Activated CD8-positive, alpha-beta T cell treated with anti-CD3 and anti-CD28 coated beads for 36 hours (primary cell): ENCODE measurements at regions not wholly inside any gene's neighbourhood (a gene's known extent, or its start where the extent isn't known, plus 50 kb on each side); places are given as distances from the start of the nearest gene placed in this dataset.

Source experiments
- ATAC-seq: fragments of 200-7000 bp; cut with Tn5 transposase; one replicate; pipeline ENCODE4 v1.10.0; 2021; ENCODE audit warnings: mild to moderate bottlenecking, moderate library complexity
- CTCF ChIA-PET: fragments of 350-600 bp; sonication (Branson Sonifier 250); formaldehyde crosslinking; loops from one replicate; lab custom pipeline; 2021; ENCODE audit warnings: antibody characterized with exemption; lab: Charles Lee
- POLR2A ChIA-PET: fragments of 350-600 bp; sonication (Branson Sonifier 250); formaldehyde crosslinking; loops from one replicate; lab custom pipeline; 2021; ENCODE audit warnings: antibody characterized with exemption; lab: Charles Lee
- DNase-seq: peaks from one replicate; pipeline ENCODE4 v3.0.0-alpha.2; 2020
- H3K27ac Mint-ChIP-seq: one replicate; pipeline ENCODE4 v1.8.0; 2021; ENCODE audit warnings: mild to moderate bottlenecking, mixed read lengths
- H3K27me3 Mint-ChIP-seq: one replicate; pipeline ENCODE4 v1.8.0; 2021; ENCODE audit warnings: mixed read lengths
- H3K36me3 Mint-ChIP-seq: one replicate; pipeline ENCODE4 v1.8.0; 2021; ENCODE audit warnings: low read depth, mixed read lengths
- H3K4me1 Mint-ChIP-seq: one replicate; pipeline ENCODE4 v1.8.0; 2021; ENCODE audit warnings: low read depth, mixed read lengths
- H3K4me3 Mint-ChIP-seq: one replicate; pipeline ENCODE4 v1.8.0; 2021; ENCODE audit warnings: mild to moderate bottlenecking, moderate library complexity, mixed read lengths
- H3K9me3 Mint-ChIP-seq: one replicate; pipeline ENCODE4 v1.8.0; 2021; ENCODE audit warnings: mixed read lengths
- intact Hi-C: fragments of 100-400 bp; cut with micrococcal nuclease; formaldehyde crosslinking; loops from one replicate; pipeline ENCODE4 v1.10.0; 2022
- TF ChIP-seq, protein P1 (sequence below): fragments of 200-600 bp; IDR thresholded peaks from one replicate; pipeline ENCODE4 v1.8.0; 2022; ENCODE audit warnings: antibody characterized with exemption, mild to moderate bottlenecking

DNA sequence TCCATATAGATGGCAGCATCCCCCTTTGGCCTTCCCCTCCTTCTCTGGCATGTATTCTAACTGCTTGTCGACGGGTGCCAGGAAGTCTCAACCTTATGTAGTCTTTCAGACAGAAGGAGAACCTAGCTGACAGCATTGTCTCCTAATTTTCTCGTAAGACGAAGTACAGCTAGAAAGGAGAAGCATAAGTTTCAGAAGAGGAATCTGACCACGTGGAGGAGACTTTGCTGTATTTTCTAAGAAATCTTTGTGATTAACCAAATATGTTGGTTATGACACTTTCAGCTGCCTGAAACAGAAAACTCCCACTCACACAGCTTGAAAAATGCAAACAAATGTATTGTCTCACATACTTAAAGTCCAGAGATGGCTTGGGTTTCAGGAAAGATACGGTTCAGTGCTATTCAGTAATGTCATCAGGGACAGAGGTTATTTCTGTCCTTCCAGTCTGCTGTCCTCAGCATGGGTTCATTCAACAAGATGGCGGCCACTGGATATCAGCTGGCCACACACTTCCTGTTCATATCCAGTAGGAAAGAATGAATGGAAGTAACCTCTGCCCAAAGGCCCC is 109.5 kb upstream of the ZNF648 start:
- no peak for DNase-seq
- ChIA-PET CTCF (interaction anchor here (1.6 to 2.9 kb wide), 2 partner anchors 27 to 91 kb away, joined by 4 to 12 read pairs; no protein-coding TSS in a partner anchor), POLR2A (no interaction called here)
- no peak for ATAC-seq
- no peak overlapping the region for H3K4me3 Mint-ChIP-seq
- no peaks in the 10 kb centered on the region for H3K9me3 Mint-ChIP-seq
- intact Hi-C loops = no loop called here
- TF ChIP-seq, protein P1, sequence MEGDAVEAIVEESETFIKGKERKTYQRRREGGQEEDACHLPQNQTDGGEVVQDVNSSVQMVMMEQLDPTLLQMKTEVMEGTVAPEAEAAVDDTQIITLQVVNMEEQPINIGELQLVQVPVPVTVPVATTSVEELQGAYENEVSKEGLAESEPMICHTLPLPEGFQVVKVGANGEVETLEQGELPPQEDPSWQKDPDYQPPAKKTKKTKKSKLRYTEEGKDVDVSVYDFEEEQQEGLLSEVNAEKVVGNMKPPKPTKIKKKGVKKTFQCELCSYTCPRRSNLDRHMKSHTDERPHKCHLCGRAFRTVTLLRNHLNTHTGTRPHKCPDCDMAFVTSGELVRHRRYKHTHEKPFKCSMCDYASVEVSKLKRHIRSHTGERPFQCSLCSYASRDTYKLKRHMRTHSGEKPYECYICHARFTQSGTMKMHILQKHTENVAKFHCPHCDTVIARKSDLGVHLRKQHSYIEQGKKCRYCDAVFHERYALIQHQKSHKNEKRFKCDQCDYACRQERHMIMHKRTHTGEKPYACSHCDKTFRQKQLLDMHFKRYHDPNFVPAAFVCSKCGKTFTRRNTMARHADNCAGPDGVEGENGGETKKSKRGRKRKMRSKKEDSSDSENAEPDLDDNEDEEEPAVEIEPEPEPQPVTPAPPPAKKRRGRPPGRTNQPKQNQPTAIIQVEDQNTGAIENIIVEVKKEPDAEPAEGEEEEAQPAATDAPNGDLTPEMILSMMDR = no peak
- H3K27ac Mint-ChIP-seq = no peak overlapping the region
- H3K27me3 Mint-ChIP-seq = no peaks in the 10 kb centered on the region
- no peaks in the 10 kb centered on the region for H3K36me3 Mint-ChIP-seq
- H3K4me1 Mint-ChIP-seq = peaks cover 7% of the 10 kb centered on the region

DNA sequence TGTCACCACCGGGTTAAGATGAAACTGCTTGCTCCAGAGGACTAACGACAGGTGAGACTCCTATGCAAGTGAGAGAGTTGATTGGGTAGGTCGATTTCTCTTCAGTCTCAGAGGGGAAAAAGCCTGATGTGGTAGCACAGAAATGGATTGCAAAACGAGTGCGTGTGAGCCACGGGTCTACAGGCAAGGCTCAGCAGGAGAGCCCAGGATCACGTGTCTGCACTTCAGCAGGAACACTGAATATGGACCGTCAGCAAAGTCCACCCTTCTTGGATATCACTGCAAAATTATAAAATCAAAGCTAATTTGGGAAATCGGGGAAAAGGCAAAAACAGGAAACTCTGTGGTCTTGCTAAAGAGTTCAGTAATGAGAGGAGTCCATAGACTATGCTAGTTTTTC is 107.7 kb upstream of the ZNF648 start:
- no peaks in the 10 kb centered on the region for H3K9me3 Mint-ChIP-seq
- TF ChIP-seq, protein P1 = no peak
- H3K27me3 Mint-ChIP-seq = peaks cover 1% of the 10 kb centered on the region
- POLR2A ChIA-PET = no interaction called here
- peaks cover 7% of the 10 kb centered on the region for H3K4me1 Mint-ChIP-seq
- intact Hi-C loops = no loop called here
- no peak overlapping the region for H3K27ac Mint-ChIP-seq
- ATAC-seq (no peak), DNase-seq (no peak)
- no peak overlapping the region for H3K4me3 Mint-ChIP-seq
- H3K36me3 Mint-ChIP-seq = no peaks in the 10 kb centered on the region
- CTCF ChIA-PET = interaction anchor here (2.9 kb wide), 1 partner anchor 25 kb away, joined by 12 read pairs; no protein-coding TSS in a partner anchor

DNA sequence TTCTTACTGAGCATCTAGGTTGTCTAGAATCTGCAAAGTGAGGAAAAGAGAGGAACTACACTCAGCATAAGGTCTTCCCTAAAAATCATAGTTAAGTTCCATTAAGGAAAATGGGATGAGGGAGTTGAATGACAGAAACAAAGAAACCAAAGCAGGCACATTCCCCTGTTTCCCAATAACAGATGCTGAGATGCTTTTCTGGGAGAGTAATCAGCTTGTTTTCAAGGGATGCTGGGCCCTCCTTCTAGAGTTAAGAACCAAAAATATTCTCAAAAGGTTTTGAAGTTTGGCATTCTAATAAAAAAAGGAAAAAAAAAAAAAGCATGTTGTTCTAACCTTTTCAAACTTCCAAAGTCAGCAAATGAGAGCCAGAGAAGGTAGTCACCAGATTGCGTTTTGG is 105.2 kb upstream of the ZNF648 start:
- TF ChIP-seq, protein P1 = no peak
- Mint-ChIP-seq H3K27ac (no peak overlapping the region), H3K27me3 (peaks cover 3% of the 10 kb centered on the region), H3K36me3 (no peaks in the 10 kb centered on the region), H3K4me3 (no peak overlapping the region), H3K9me3 (no peaks in the 10 kb centered on the region), H3K4me1 (peaks cover 7% of the 10 kb centered on the region)
- ChIA-PET POLR2A (no interaction called here), CTCF (interaction anchor here (1.9 kb wide), 1 partner anchor 24 kb away, joined by 6 read pairs; no protein-coding TSS in a partner anchor)
- intact Hi-C loops = no loop called here
- ATAC-seq (no peak), DNase-seq (no peak)

DNA sequence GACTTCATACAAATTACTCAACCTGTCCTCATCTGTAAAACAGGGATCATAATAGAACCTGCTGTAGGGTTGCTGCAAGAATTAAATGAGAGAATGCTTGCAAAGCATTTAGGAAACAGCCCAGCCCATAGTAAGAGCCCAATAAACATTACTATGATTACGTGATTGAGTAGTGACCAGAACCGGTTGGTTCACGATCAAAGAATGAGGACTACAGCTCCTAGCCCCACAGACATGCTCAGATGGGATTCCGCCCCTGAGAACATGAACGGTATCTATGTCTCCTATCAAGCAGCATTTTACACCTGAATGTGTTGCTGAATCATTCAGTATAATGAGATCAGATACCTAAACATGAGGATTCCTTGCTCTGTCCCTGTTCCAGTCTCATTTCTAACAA is 104.8 kb upstream of the ZNF648 start:
- intact Hi-C loops = no loop called here
- ChIA-PET POLR2A (interaction anchor here (1.0 kb wide), 1 partner anchor 8 kb away, joined by 3 read pairs; no protein-coding TSS in a partner anchor), CTCF (interaction anchor here (1.9 kb wide), 1 partner anchor 23 kb away, joined by 6 read pairs; no protein-coding TSS in a partner anchor)
- no peak for ATAC-seq
- DNase-seq = no peak
- Mint-ChIP-seq H3K4me3 (no peak overlapping the region), H3K36me3 (no peaks in the 10 kb centered on the region), H3K4me1 (peaks cover 7% of the 10 kb centered on the region), H3K27me3 (peaks cover 3% of the 10 kb centered on the region), H3K27ac (no peak overlapping the region), H3K9me3 (no peaks in the 10 kb centered on the region)
- TF ChIP-seq, protein P1 = no peak

DNA sequence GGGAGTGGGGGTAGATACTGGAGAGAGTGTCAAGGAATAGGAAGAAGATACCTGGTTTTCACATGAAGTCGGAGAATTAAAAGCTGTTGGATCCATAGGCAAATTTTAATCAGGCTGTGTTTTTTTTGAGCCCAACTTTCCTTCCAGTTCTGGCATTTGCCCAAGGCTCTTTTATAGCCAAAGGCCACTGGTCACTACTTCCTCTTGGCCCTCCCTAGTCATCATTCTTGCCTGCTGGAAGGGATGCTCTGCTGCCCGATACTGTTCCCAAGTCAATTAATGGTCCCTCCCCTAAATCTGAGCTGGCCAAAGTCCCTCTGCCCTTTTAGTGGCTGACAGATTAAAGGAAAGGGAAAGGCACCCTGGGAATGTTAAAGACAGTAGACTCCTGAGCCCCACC is 102.8 kb upstream of the ZNF648 start:
- Mint-ChIP-seq H3K27me3 (peaks cover 3% of the 10 kb centered on the region), H3K36me3 (no peaks in the 10 kb centered on the region), H3K27ac (no peak overlapping the region), H3K9me3 (peaks cover 3% of the 10 kb centered on the region), H3K4me3 (no peak overlapping the region), H3K4me1 (no peaks in the 10 kb centered on the region)
- intact Hi-C loops = no loop called here
- ChIA-PET CTCF (interaction anchor here (1.8 kb wide), 1 partner anchor 21 kb away, joined by 5 read pairs; no protein-coding TSS in a partner anchor), POLR2A (no interaction called here)
- TF ChIP-seq, protein P1 = no peak
- ATAC-seq = no peak
- DNase-seq = no peak
